Keratinocyte (primary cell): ENCODE measurements at regions not wholly inside any gene's neighbourhood (a gene's known extent, or its start where the extent isn't known, plus 50 kb on each side); places are given as distances from the start of the nearest gene placed in this dataset.

ENCODE experiments used
- DNase-seq: peaks from one replicate; pipeline ENCODE4 v3.0.0-alpha.2; 2011; ENCODE audit warnings: low read depth, missing footprints, low spot score
- FAIRE-seq: peaks from 2 replicates; lab custom pipeline; 2011; peaks lifted over from hg19 to GRCh38; lab: Jason Lieb, UNC
- H2AFZ ChIP-seq: 2 replicates; pipeline ENCODE4 v1.6.0; 2012; ENCODE audit warnings: low read length, control low read depth, inconsistent platforms; ENCODE audit not compliant: control insufficient read depth
- H3K27ac ChIP-seq: 2 replicates; pipeline ENCODE4 v1.5.1; 2011; ENCODE audit warnings: low read length; ENCODE audit not compliant: control insufficient read depth, insufficient read depth
- H3K27me3 ChIP-seq: 3 replicates; pipeline ENCODE4 v1.6.0; 2011; ENCODE audit warnings: low read length; ENCODE audit not compliant: control insufficient read depth, insufficient read depth; ENCODE audit errors: extremely low read depth
- H3K36me3 ChIP-seq, 2 experiments: 2 replicates in 1 of 2; 3 replicates in 1 of 2; pipeline ENCODE4 v1.5.1; 2011; ENCODE audit warnings: low read length in 2 of 2, mild to moderate bottlenecking in 1 of 2; ENCODE audit not compliant: control insufficient read depth in 2 of 2, insufficient read depth in 2 of 2; ENCODE audit errors: extremely low read depth in 1 of 2
- H3K4me1 ChIP-seq: 3 replicates; pipeline ENCODE4 v1.5.1; 2011; ENCODE audit warnings: low read length; ENCODE audit not compliant: control insufficient read depth, insufficient read depth; ENCODE audit errors: extremely low read depth
- H3K4me2 ChIP-seq: 3 replicates; pipeline ENCODE4 v1.6.0; 2011; ENCODE audit warnings: low read depth, low read length; ENCODE audit not compliant: control insufficient read depth, insufficient read depth; ENCODE audit errors: extremely low read depth
- H3K4me3 ChIP-seq, 3 experiments: fragments of 200-600 bp in 1 of 3; sonication (generic) in 1 of 3; 2 replicates in 2 of 3; 3 replicates in 1 of 3; pipeline ENCODE4 v1.5.1; 2011 to 2016; ENCODE audit warnings: low read length in 3 of 3, mild to moderate bottlenecking in 3 of 3, control low read depth in 2 of 3, inconsistent platforms in 1 of 3, low read depth in 1 of 3, mixed read lengths in 1 of 3, mixed run types in 1 of 3, moderate library complexity in 1 of 3; ENCODE audit not compliant: control insufficient read depth in 2 of 3, insufficient read depth in 2 of 3; ENCODE audit errors: extremely low read depth in 1 of 3
- H3K79me2 ChIP-seq: 2 replicates; pipeline ENCODE4 v1.6.0; 2012; ENCODE audit warnings: low read length; ENCODE audit not compliant: control insufficient read depth, insufficient read depth
- H3K9ac ChIP-seq: 3 replicates; pipeline ENCODE4 v1.6.0; 2011; ENCODE audit warnings: low read length; ENCODE audit not compliant: control insufficient read depth, insufficient read depth; ENCODE audit errors: extremely low read depth
- H3K9me1 ChIP-seq: 3 replicates; pipeline ENCODE4 v1.6.0; 2011; ENCODE audit warnings: low read length; ENCODE audit not compliant: control insufficient read depth, insufficient read depth; ENCODE audit errors: extremely low read depth
- H3K9me3 ChIP-seq: 2 replicates; pipeline ENCODE4 v1.5.1; 2012; ENCODE audit warnings: low read depth, low read length; ENCODE audit not compliant: control insufficient read depth
- H4K20me1 ChIP-seq: 3 replicates; pipeline ENCODE4 v1.6.0; 2011; ENCODE audit warnings: low read length; ENCODE audit not compliant: control insufficient read depth, insufficient read depth; ENCODE audit errors: extremely low read depth
- CTCF ChIP-seq, 3 experiments: IDR thresholded peaks in 1 of 3; conservative IDR thresholded peaks in 1 of 3; optimal IDR thresholded peaks in 1 of 3; 2 replicates in 2 of 3; 3 replicates in 1 of 3; pipeline versions ENCODE3 to v1.5.1; 2011; ENCODE audit warnings: low read length in 3 of 3, mild to moderate bottlenecking in 3 of 3, moderate library complexity in 2 of 3, control low read depth in 1 of 3, inconsistent platforms in 1 of 3; ENCODE audit not compliant: insufficient read depth in 2 of 3; ENCODE audit errors: extremely low read depth in 1 of 3
- EZH2 ChIP-seq: IDR thresholded peaks from one replicate; pipeline ENCODE4 v1.6.1; 2012; ENCODE audit warnings: inconsistent platforms, mild to moderate bottlenecking, low read length, moderate library complexity
- dilution Hi-C: fragments of 300-500 bp; cut with MboI; formaldehyde crosslinking; loops from one replicate; pipeline ENCODE4 v1.7.0; 2020; ENCODE audit warnings: low sequenced_read_pairs; ENCODE audit not compliant: extremely low pct_ligation_motif_present

GRCh38 chr7:20963556-20964280, 177.0 kb upstream of the SP8 start:
- Histone ChIP-seq H3K36me3 (no peaks in the 10 kb centered on the region), H3K4me2 (no peak overlapping the region), H3K4me3 (no peak overlapping the region), H4K20me1 (no peaks in the 10 kb centered on the region), H3K9ac (no peak overlapping the region), H3K9me3 (no peaks in the 10 kb centered on the region), H3K27ac (no peak overlapping the region), H2AFZ (no peak overlapping the region), H3K4me1 (no peaks in the 10 kb centered on the region), H3K27me3 (no peaks in the 10 kb centered on the region), H3K79me2 (no peaks in the 10 kb centered on the region), H3K9me1 (no peaks in the 10 kb centered on the region)
- dilution Hi-C loops, result no loop called here
- DNase-seq (no peak), FAIRE-seq (no peak)
- TF ChIP-seq EZH2 (no peak), CTCF (optimal IDR thresholded peaks at IDR 0.05 in 1 of 3, IDR thresholded peaks at IDR 0.05 in 1 of 3, conservative IDR thresholded peaks at IDR 0.05 in 1 of 3; ENCODE audit: extremely low read depth in 1 of 3, insufficient read depth in 2 of 3, low read length in 3 of 3) (no peak)

GRCh38 chr7:20964281-20964918, 177.7 kb upstream of the SP8 start:
- TF ChIP-seq EZH2 (no peak), CTCF (optimal IDR thresholded peaks at IDR 0.05 in 1 of 3, IDR thresholded peaks at IDR 0.05 in 1 of 3, conservative IDR thresholded peaks at IDR 0.05 in 1 of 3; ENCODE audit: extremely low read depth in 1 of 3, insufficient read depth in 2 of 3, low read length in 3 of 3) (no peak)
- H3K27me3 ChIP-seq, result no peaks in the 10 kb centered on the region

More at GRCh38 chr7:20964281-20964918, 177.7 kb upstream of the SP8 start:
- Histone ChIP-seq H3K4me1 (no peaks in the 10 kb centered on the region), H3K9me3 (no peaks in the 10 kb centered on the region), H4K20me1 (no peaks in the 10 kb centered on the region), H3K9ac (no peak overlapping the region), H3K79me2 (no peaks in the 10 kb centered on the region), H3K4me3 (no peak overlapping the region), H3K36me3 (no peaks in the 10 kb centered on the region), H3K4me2 (no peak overlapping the region), H2AFZ (no peak overlapping the region), H3K9me1 (no peaks in the 10 kb centered on the region), H3K27ac (no peak overlapping the region)
- DNase-seq (no peak), FAIRE-seq (peak; percentile 61)
- dilution Hi-C loops, result no loop called here
